Aorta (tissue), 5 donors: ENCODE measurements at regions not wholly inside any gene's neighbourhood (a gene's known extent, or its start where the extent isn't known, plus 50 kb on each side); places are given as distances from the start of the nearest gene placed in this dataset.

Source experiments
- ATAC-seq: fragments of 200-7000 bp; cut with Tn5 transposase; one replicate; pipeline ENCODE4 v1.9.1; 2022; ENCODE audit warnings: moderate library complexity; ENCODE audit not compliant: low FRiP score
- DNase-seq, 2 donors: peaks; one replicate each; pipeline ENCODE4 v3.0.0-alpha.2; 2020
- H3K27ac ChIP-seq, 2 donors: one replicate each; pipeline ENCODE4 v1.5.1; 2013; ENCODE audit warnings: low read length in 2 of 2, mild to moderate bottlenecking in 2 of 2, moderate library complexity in 2 of 2, control low read depth in 1 of 2, inconsistent platforms in 1 of 2, low read depth in 1 of 2
- H3K27me3 ChIP-seq, 2 donors: one replicate each; pipeline ENCODE4 v1.6.1; 2013; ENCODE audit warnings: control low read depth in 1 of 2, low read length in 1 of 2, mild to moderate bottlenecking in 1 of 2, moderate library complexity in 1 of 2; ENCODE audit not compliant: insufficient read depth in 2 of 2, control insufficient read depth in 1 of 2
- H3K36me3 ChIP-seq, 2 donors: one replicate each; pipeline ENCODE4 v1.6.1; 2013; ENCODE audit warnings: control low read depth in 1 of 2, low read length in 1 of 2, mild to moderate bottlenecking in 1 of 2; ENCODE audit not compliant: insufficient read depth in 2 of 2, control insufficient read depth in 1 of 2
- H3K4me1 ChIP-seq, 2 donors: one replicate each; pipeline ENCODE4 v1.6.1; 2013; ENCODE audit warnings: low read length in 2 of 2, control low read depth in 1 of 2, mild to moderate bottlenecking in 1 of 2, moderate library complexity in 1 of 2; ENCODE audit not compliant: insufficient read depth in 2 of 2, control insufficient read depth in 1 of 2
- H3K4me3 ChIP-seq, 2 donors: one replicate each; pipeline ENCODE4 v1.5.1; 2013; ENCODE audit warnings: low read length in 2 of 2, control low read depth in 1 of 2, mild to moderate bottlenecking in 1 of 2
- H3K9me3 ChIP-seq: one replicate; pipeline ENCODE4 v1.6.1; 2013; ENCODE audit warnings: mild to moderate bottlenecking, low read length; ENCODE audit not compliant: control insufficient read depth
- WGBS, 2 donors: extraction: QIAGEN DNeasy Blood & Tissue Kit; methylation state at CpG; one replicate each; pipeline ENCODE4 v1.1.7; 2013; 5-methylcytosine and 5-hydroxymethylcytosine counted together
- intact Hi-C, 2 donors: fragments of 100-400 bp; cut with DNase I; formaldehyde crosslinking; loops; one replicate each; pipeline versions ENCODE4 v1.14.2 to v1.15.0; 2022
- donor health status: healthy with polysubstance abuse.
- donor health status: Bipolar disorder and iron deficiency.
- donor health status: DM: no; HTN: no; CAD: no.
- donor health status: DM: no; HTN: no; CAD: no.
- donor health status: DM: yes; HTN: yes; CAD: no.

- no peaks in the 10 kb centered on the region for H3K36me3 ChIP-seq
- H3K27ac ChIP-seq = no peak overlapping the region
- ATAC-seq (no peak), DNase-seq (no peak)
- H3K4me1 ChIP-seq = no peaks in the 10 kb centered on the region
- no peaks in the 10 kb centered on the region for H3K27me3 ChIP-seq
- no peak overlapping the region for H3K4me3 ChIP-seq
- H3K9me3 ChIP-seq = no peaks in the 10 kb centered on the region
- intact Hi-C loops = no loop called here
These were observed 206.8 kb upstream of the ERBB4 start for GRCh38 chr2:212745359-212745758.

GRCh38 chr2:212737392-212738172, 199.0 kb upstream of the ERBB4 start:
- H3K4me3 ChIP-seq = no peak overlapping the region
- no peaks in the 10 kb centered on the region for H3K4me1 ChIP-seq
- no peak for ATAC-seq
- no peak overlapping the region for H3K27ac ChIP-seq
- intact Hi-C loops = no loop called here
- no peaks in the 10 kb centered on the region for H3K27me3 ChIP-seq
- H3K36me3 ChIP-seq = no peaks in the 10 kb centered on the region
- no peak for DNase-seq
- WGBS, 2 donors = 60 to 71% methylated on average over 4 of the region's 4 CpGs
- no peaks in the 10 kb centered on the region for H3K9me3 ChIP-seq

GRCh38 chr2:212736385-212736726, 197.8 kb upstream of the ERBB4 start:
- Histone ChIP-seq H3K27ac (no peak overlapping the region), H3K4me1 (no peaks in the 10 kb centered on the region), H3K9me3 (no peaks in the 10 kb centered on the region), H3K4me3 (no peak overlapping the region), H3K36me3 (no peaks in the 10 kb centered on the region), H3K27me3 (no peaks in the 10 kb centered on the region)
- ATAC-seq = no peak
- no peak for DNase-seq
- 93 to 100% methylated on average over 1 of the region's 1 CpG for WGBS, 2 donors
- intact Hi-C loops = no loop called here

DNA sequence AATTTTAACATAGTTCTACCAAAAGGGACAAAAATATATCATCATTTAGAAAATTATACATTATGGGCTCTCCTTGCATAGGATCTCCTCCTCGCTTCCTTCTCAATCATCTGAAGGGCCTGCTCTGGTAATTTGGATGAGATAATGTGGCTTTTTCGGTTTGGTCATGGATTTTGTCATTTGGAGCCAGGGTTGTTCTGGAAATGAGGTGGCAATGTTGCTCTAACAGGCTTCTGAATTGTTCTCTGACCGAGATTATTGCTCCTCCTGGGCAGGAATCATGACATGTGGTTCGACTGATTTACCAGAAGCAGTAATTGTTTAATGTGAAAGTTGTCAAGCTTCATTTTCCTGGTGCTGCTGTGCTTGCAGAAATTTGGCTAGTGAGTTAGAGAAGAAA, 194.7 kb upstream of the ERBB4 start:
- 69 to 79% methylated on average over 4 of the region's 4 CpGs for WGBS, 2 donors
- no peaks in the 10 kb centered on the region for H3K4me1 ChIP-seq
- no peak overlapping the region for H3K4me3 ChIP-seq
- H3K27me3 ChIP-seq = no peaks in the 10 kb centered on the region
- H3K27ac ChIP-seq = no peak overlapping the region
- intact Hi-C loops = no loop called here
- no peak for ATAC-seq
- DNase-seq = no peak
- no peaks in the 10 kb centered on the region for H3K9me3 ChIP-seq
- no peaks in the 10 kb centered on the region for H3K36me3 ChIP-seq

DNA sequence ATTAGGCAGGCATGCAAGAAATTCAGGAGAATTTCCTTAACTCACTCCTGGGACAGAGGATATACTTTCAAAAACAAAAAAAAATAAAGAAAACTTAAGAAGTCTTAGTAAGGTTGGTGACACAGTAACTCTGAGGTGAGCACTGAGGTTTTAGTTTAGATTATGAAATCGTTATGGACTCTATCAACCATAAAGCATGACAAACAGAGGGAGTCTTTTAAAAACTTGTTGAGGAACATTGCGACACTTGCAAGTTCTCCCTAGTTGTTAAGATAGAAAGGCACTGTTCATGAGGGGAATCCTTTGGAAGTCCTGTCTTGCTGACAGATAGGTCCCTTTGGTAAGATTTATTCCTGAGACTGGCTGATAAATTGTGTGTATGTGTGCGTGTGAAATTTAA, 194.3 kb upstream of the ERBB4 start:
- ATAC-seq (no peak), DNase-seq (no peak)
- intact Hi-C loops = no loop called here
- no peaks in the 10 kb centered on the region for H3K9me3 ChIP-seq
- no peak overlapping the region for H3K4me3 ChIP-seq
- WGBS, 2 donors = 84 to 90% methylated on average over 3 of the region's 3 CpGs
- no peaks in the 10 kb centered on the region for H3K27me3 ChIP-seq
- no peak overlapping the region for H3K27ac ChIP-seq
- no peaks in the 10 kb centered on the region for H3K4me1 ChIP-seq
- no peaks in the 10 kb centered on the region for H3K36me3 ChIP-seq

DNA sequence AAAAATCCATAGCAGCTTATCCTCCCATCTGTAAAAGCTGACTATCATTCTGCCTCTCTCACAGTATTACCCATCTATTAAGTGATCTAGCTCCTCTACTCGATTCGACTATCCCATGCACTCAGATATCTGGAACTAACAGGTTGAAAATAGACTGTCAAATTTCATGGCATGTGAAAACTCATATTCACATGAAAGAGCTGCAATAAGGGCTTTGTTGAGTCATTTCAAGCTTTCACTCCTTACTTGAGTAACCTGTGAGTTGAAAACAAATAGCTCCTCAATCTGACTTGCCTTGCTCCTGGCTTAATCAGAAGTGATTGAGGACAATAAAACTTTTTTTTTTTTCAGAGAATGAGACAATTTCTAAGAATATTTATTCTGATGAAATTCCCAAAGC, 192.4 kb upstream of the ERBB4 start:
- intact Hi-C loops = no loop called here
- Histone ChIP-seq H3K27ac (no peak overlapping the region), H3K9me3 (no peaks in the 10 kb centered on the region), H3K36me3 (no peaks in the 10 kb centered on the region), H3K27me3 (no peaks in the 10 kb centered on the region), H3K4me1 (no peaks in the 10 kb centered on the region), H3K4me3 (no peak overlapping the region)
- ATAC-seq (no peak), DNase-seq (no peak)
- WGBS, 2 donors = 77 to 80% methylated on average over 2 of the region's 2 CpGs

DNA sequence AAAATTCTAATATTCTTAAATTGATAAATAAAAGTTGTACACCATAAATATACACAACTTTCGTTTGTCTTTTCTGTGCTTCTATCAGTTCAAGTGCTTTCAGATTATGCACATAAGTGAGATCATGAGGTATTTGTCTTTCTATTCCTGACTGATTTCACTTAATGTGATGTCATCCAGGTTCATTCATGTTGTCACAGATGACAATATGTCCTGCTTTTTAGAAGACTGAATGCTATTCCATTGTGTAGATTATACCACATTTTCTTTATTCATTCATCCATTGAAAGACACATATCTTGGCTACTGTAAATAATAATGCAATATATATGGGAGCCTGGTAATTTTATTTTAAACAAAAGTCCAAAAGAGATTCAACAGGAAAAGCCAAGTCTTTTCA, 190.1 kb upstream of the ERBB4 start:
- Histone ChIP-seq H3K27ac (no peak overlapping the region), H3K9me3 (no peaks in the 10 kb centered on the region), H3K4me1 (no peaks in the 10 kb centered on the region), H3K36me3 (no peaks in the 10 kb centered on the region), H3K4me3 (no peak overlapping the region), H3K27me3 (no peaks in the 10 kb centered on the region)
- DNase-seq = no peak
- ATAC-seq = no peak
- 56 to 62% methylated on average over 1 of the region's 1 CpG for WGBS, 2 donors
- intact Hi-C loops = no loop called here

GRCh38 chr2:212727751-212728150, 189.1 kb upstream of the ERBB4 start:
- Histone ChIP-seq H3K4me1 (no peaks in the 10 kb centered on the region), H3K9me3 (no peaks in the 10 kb centered on the region), H3K4me3 (no peak overlapping the region), H3K27ac (no peak overlapping the region), H3K27me3 (no peaks in the 10 kb centered on the region), H3K36me3 (no peaks in the 10 kb centered on the region)
- 82 to 85% methylated on average over 3 of the region's 3 CpGs for WGBS, 2 donors
- no peak for DNase-seq
- no peak for ATAC-seq
- intact Hi-C loops = no loop called here

DNA sequence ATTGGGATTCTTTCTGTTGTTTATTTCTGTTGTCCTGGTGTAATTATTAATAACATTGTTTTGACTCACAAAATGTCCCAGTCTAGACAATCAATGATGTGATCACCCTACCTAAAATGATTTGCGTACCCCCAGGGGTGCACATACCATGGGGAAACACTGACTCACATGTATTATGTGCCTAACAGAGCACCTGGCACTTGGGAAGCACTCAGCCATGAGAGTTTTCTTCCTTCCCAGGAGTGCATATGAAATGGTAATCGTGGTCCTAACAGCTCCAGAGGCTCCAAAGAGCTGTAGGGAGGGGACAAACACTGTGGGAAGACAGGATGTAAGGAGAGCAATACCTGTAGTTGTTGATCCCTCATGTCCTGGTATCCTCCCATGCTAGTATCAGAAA, 187.8 kb upstream of the ERBB4 start:
- no peak overlapping the region for H3K27ac ChIP-seq
- ATAC-seq (no peak), DNase-seq (no peak)
- intact Hi-C loops = no loop called here
- no peak overlapping the region for H3K4me3 ChIP-seq
- no peaks in the 10 kb centered on the region for H3K9me3 ChIP-seq
- WGBS, 2 donors = 62 to 69% methylated on average over 2 of the region's 2 CpGs
- H3K36me3 ChIP-seq = no peaks in the 10 kb centered on the region
- no peaks in the 10 kb centered on the region for H3K4me1 ChIP-seq
- no peaks in the 10 kb centered on the region for H3K27me3 ChIP-seq
